Cardiac muscle cell (in vitro differentiated cells and primary cell): ENCODE measurements at regions not wholly inside any gene's neighbourhood (a gene's known extent, or its start where the extent isn't known, plus 50 kb on each side); places are given as distances from the start of the nearest gene placed in this dataset.
A peak's percentile ranks its signal among the peaks of the same experiment; 100 is the strongest.

ENCODE experiments used
- DNase-seq, 2 donors: peaks; one replicate each; pipeline versions ENCODE4 v3.0.0 to v3.0.0-alpha.2; 2010 to 2017; ENCODE audit warnings: low read depth in 1 of 2, low spot score in 1 of 2
- H3K27ac ChIP-seq: fragments of 200-600 bp; sonication (generic); 2 replicates; pipeline ENCODE4 v1.5.1; 2016
- H3K27me3 ChIP-seq: fragments of 200-600 bp; sonication (generic); 2 replicates; pipeline ENCODE4 v1.6.0; 2016; ENCODE audit warnings: control low read depth
- H3K36me3 ChIP-seq: fragments of 200-600 bp; sonication (generic); 2 replicates; pipeline ENCODE4 v1.5.1; 2016; ENCODE audit warnings: control low read depth
- H3K4me1 ChIP-seq: fragments of 200-600 bp; sonication (generic); 2 replicates; pipeline ENCODE4 v1.8.1; 2017; ENCODE audit warnings: low read depth, mild to moderate bottlenecking, mixed run types
- H3K4me3 ChIP-seq: fragments of 200-600 bp; sonication (generic); 2 replicates; pipeline ENCODE4 v1.5.1; 2016; ENCODE audit warnings: mild to moderate bottlenecking
- H3K9me3 ChIP-seq: fragments of 200-600 bp; sonication (generic); 2 replicates; pipeline ENCODE4 v1.5.1; 2017; ENCODE audit warnings: low read depth, mild to moderate bottlenecking, control low read depth
- CTCF ChIP-seq: IDR thresholded peaks from 2 replicates; pipeline ENCODE4 v1.5.1; 2012; ENCODE audit warnings: low read depth, mild to moderate bottlenecking, low read length

GRCh38 chr9:85178474-85178873 is 508.9 kb downstream of the NTRK2 start:
- Histone ChIP-seq H3K4me3 (no peak overlapping the region), H3K4me1 (peaks cover 4% of the 10 kb centered on the region), H3K9me3 (no peaks in the 10 kb centered on the region), H3K27me3 (no peaks in the 10 kb centered on the region), H3K27ac (no peak overlapping the region), H3K36me3 (no peaks in the 10 kb centered on the region)
- no peak for TF ChIP-seq CTCF
- DNase-seq = peak in 1 of 2 donors; percentile 30

DNA sequence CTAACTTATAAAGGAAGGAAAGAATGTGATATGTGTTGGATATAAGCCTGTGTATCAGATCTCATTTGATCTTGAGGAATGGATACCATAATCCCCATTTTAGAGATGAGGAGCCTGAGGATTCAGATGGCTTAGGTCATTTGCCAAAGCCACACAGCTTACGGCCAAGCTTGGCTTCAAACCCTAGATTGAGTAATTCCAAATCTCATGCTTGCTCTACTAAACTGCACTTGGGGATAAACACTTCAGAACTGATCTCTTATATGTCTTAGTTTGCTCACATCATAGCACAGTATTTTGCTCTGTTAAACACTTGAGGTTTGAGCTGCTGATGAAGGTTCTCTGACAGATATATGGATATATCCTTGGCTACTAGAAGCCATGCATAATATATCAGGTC is 504.4 kb downstream of the NTRK2 start:
- no peak for TF ChIP-seq CTCF

GRCh38 chr9:85172001-85172978 is 502.8 kb downstream of the NTRK2 start:
- Histone ChIP-seq H3K27me3 (no peaks in the 10 kb centered on the region), H3K9me3 (no peaks in the 10 kb centered on the region), H3K4me1 (no peaks in the 10 kb centered on the region), H3K27ac (no peak overlapping the region), H3K4me3 (no peak overlapping the region), H3K36me3 (no peaks in the 10 kb centered on the region)
- DNase-seq = peak in 1 of 2 donors; percentile 12
- TF ChIP-seq CTCF = no peak

More for the DNA sequence above, 504.4 kb downstream of the NTRK2 start:
- H3K4me1 ChIP-seq = peaks cover 4% of the 10 kb centered on the region
- no peak for DNase-seq
- no peak overlapping the region for H3K27ac ChIP-seq
- H3K9me3 ChIP-seq = no peaks in the 10 kb centered on the region
- H3K27me3 ChIP-seq = no peaks in the 10 kb centered on the region
- H3K4me3 ChIP-seq = no peak overlapping the region
- no peaks in the 10 kb centered on the region for H3K36me3 ChIP-seq

- Histone ChIP-seq H3K4me3 (no peak overlapping the region), H3K4me1 (peaks cover 3% of the 10 kb centered on the region), H3K36me3 (no peaks in the 10 kb centered on the region), H3K27ac (no peak overlapping the region), H3K9me3 (no peaks in the 10 kb centered on the region), H3K27me3 (no peaks in the 10 kb centered on the region)
- TF ChIP-seq CTCF = no peak
- no peak for DNase-seq
Measured at GRCh38 chr9:85171163-85171562, 501.6 kb downstream of the NTRK2 start.

- no peaks in the 10 kb centered on the region for H3K36me3 ChIP-seq
- no peaks in the 10 kb centered on the region for H3K9me3 ChIP-seq
- TF ChIP-seq CTCF = no peak
- H3K4me1 ChIP-seq = peaks cover 3% of the 10 kb centered on the region
- DNase-seq = no peak
- no peak overlapping the region for H3K27ac ChIP-seq
- no peak overlapping the region for H3K4me3 ChIP-seq
- H3K27me3 ChIP-seq = no peaks in the 10 kb centered on the region
Measured at GRCh38 chr9:85168412-85168811, 498.9 kb downstream of the NTRK2 start.
